GM06990 (cell line): ENCODE measurements at regions not wholly inside any gene's neighbourhood (a gene's known extent, or its start where the extent isn't known, plus 50 kb on each side); places are given as distances from the start of the nearest gene placed in this dataset.

Experiments
- DNase-seq: peaks from one replicate; pipeline ENCODE4 v3.0.0-alpha.2; 2011; ENCODE audit not compliant: insufficient read length; ENCODE audit errors: extremely low read depth
- H3K27me3 ChIP-seq: replicated peaks from 2 replicates; pipeline ENCODE4 v1.6.0; 2011; ENCODE audit warnings: low read length; ENCODE audit not compliant: control insufficient read depth, insufficient read depth
- H3K36me3 ChIP-seq: 2 replicates; pipeline ENCODE4 v1.5.1; 2011; ENCODE audit warnings: low read length; ENCODE audit not compliant: control insufficient read depth, insufficient read depth
- H3K4me3 ChIP-seq: replicated peaks from 2 replicates; pipeline ENCODE4 v1.5.1; 2011; ENCODE audit warnings: low read depth, mild to moderate bottlenecking, control low read depth, low read length
- CTCF ChIP-seq: IDR thresholded peaks from 2 replicates; pipeline ENCODE4 v1.5.1; 2011; ENCODE audit warnings: low read length, control low read depth, mild to moderate bottlenecking, inconsistent platforms; ENCODE audit not compliant: insufficient read depth, poor library complexity, severe bottlenecking

GRCh38 chrX:144683247-144683646, 564.1 kb upstream of the SPANXN1 start:
- no peak for DNase-seq
- Histone ChIP-seq H3K27me3 (no peaks in the 10 kb centered on the region), H3K36me3 (no peaks in the 10 kb centered on the region), H3K4me3 (no peak overlapping the region)
- no peak for TF ChIP-seq CTCF

GRCh38 chrX:144709841-144710240, 537.5 kb upstream of the SPANXN1 start:
- TF ChIP-seq CTCF = no peak
- no peak for DNase-seq
- Histone ChIP-seq H3K27me3 (no peaks in the 10 kb centered on the region), H3K36me3 (no peaks in the 10 kb centered on the region), H3K4me3 (no peak overlapping the region)

- no peak for TF ChIP-seq CTCF
Measured at GRCh38 chrX:144715337-144715736, 532.0 kb upstream of the SPANXN1 start.

GRCh38 chrX:144716187-144716586, 531.1 kb upstream of the SPANXN1 start:
- no peak for DNase-seq
- TF ChIP-seq CTCF = no peak
- Histone ChIP-seq H3K36me3 (no peaks in the 10 kb centered on the region), H3K27me3 (no peaks in the 10 kb centered on the region), H3K4me3 (no peak overlapping the region)

More at GRCh38 chrX:144715337-144715736, 532.0 kb upstream of the SPANXN1 start:
- Histone ChIP-seq H3K27me3 (no peaks in the 10 kb centered on the region), H3K4me3 (no peak overlapping the region), H3K36me3 (no peaks in the 10 kb centered on the region)
- DNase-seq = no peak

GRCh38 chrX:144717682-144718081, 529.6 kb upstream of the SPANXN1 start:
- no peak for DNase-seq
- H3K36me3 ChIP-seq = no peaks in the 10 kb centered on the region
- H3K27me3 ChIP-seq = no peaks in the 10 kb centered on the region
- H3K4me3 ChIP-seq = no peak overlapping the region
- TF ChIP-seq CTCF = no peak

GRCh38 chrX:144722307-144722706, 525.0 kb upstream of the SPANXN1 start:
- no peak for TF ChIP-seq CTCF
- H3K27me3 ChIP-seq = no peaks in the 10 kb centered on the region

More at GRCh38 chrX:144722307-144722706, 525.0 kb upstream of the SPANXN1 start:
- Histone ChIP-seq H3K4me3 (no peak overlapping the region), H3K36me3 (no peaks in the 10 kb centered on the region)
- no peak for DNase-seq
